T-helper 1 cell treated with Interleukin-12 subunit alpha and Interleukin-12 subunit beta and Interleukin-4 antibody, amounts not matched to agents 30 μg/mL and 1 μg/mL, for 36 hours (primary cell): ENCODE measurements at regions not wholly inside any gene's neighbourhood (a gene's known extent, or its start where the extent isn't known, plus 50 kb on each side); places are given as distances from the start of the nearest gene placed in this dataset.

Experiments used
- H3K27ac Mint-ChIP-seq: one replicate; pipeline ENCODE4 v1.8.0; 2021; ENCODE audit warnings: mild to moderate bottlenecking, mixed read lengths
- H3K27me3 Mint-ChIP-seq: one replicate; pipeline ENCODE4 v1.8.0; 2021; ENCODE audit warnings: low read depth, mixed read lengths
- H3K36me3 Mint-ChIP-seq: one replicate; pipeline ENCODE4 v1.8.0; 2021; ENCODE audit warnings: low read depth, mixed read lengths
- H3K4me1 Mint-ChIP-seq: one replicate; pipeline ENCODE4 v1.8.0; 2021; ENCODE audit warnings: low read depth, mixed read lengths
- H3K4me3 Mint-ChIP-seq: one replicate; pipeline ENCODE4 v1.8.0; 2021; ENCODE audit warnings: mild to moderate bottlenecking, moderate library complexity, mixed read lengths
- H3K9me3 Mint-ChIP-seq: one replicate; pipeline ENCODE4 v1.8.0; 2021; ENCODE audit warnings: mixed read lengths

GRCh38 chr3:124292329-124292728, 300.4 kb upstream of the ROPN1 start:
- Mint-ChIP-seq H3K27me3 (peaks cover 14% of the 10 kb centered on the region), H3K4me1 (no peaks in the 10 kb centered on the region), H3K27ac (no peak overlapping the region), H3K9me3 (no peaks in the 10 kb centered on the region), H3K4me3 (no peak overlapping the region), H3K36me3 (no peaks in the 10 kb centered on the region)

- H3K4me1 Mint-ChIP-seq, result no peaks in the 10 kb centered on the region
- peaks cover 13% of the 10 kb centered on the region for H3K27me3 Mint-ChIP-seq
- H3K36me3 Mint-ChIP-seq, result no peaks in the 10 kb centered on the region
- no peaks in the 10 kb centered on the region for H3K9me3 Mint-ChIP-seq
- no peak overlapping the region for H3K4me3 Mint-ChIP-seq
- no peak overlapping the region for H3K27ac Mint-ChIP-seq
These were observed 301.7 kb upstream of the ROPN1 start for GRCh38 chr3:124293584-124293983.

GRCh38 chr3:124295362-124295761, 303.4 kb upstream of the ROPN1 start:
- Mint-ChIP-seq H3K27ac (no peak overlapping the region), H3K27me3 (peaks cover 10% of the 10 kb centered on the region), H3K36me3 (no peaks in the 10 kb centered on the region), H3K9me3 (no peaks in the 10 kb centered on the region), H3K4me1 (no peaks in the 10 kb centered on the region), H3K4me3 (no peak overlapping the region)

- Mint-ChIP-seq H3K27ac (no peak overlapping the region), H3K27me3 (peaks cover 5% of the 10 kb centered on the region), H3K9me3 (no peaks in the 10 kb centered on the region), H3K36me3 (no peaks in the 10 kb centered on the region), H3K4me3 (no peak overlapping the region), H3K4me1 (no peaks in the 10 kb centered on the region)
These were observed 304.5 kb upstream of the ROPN1 start for GRCh38 chr3:124296406-124296805.

GRCh38 chr3:124297062-124297980, 305.4 kb upstream of the ROPN1 start:
- H3K4me3 Mint-ChIP-seq, result no peak overlapping the region
- no peaks in the 10 kb centered on the region for H3K4me1 Mint-ChIP-seq
- H3K27ac Mint-ChIP-seq, result no peak overlapping the region
- no peaks in the 10 kb centered on the region for H3K36me3 Mint-ChIP-seq
- no peaks in the 10 kb centered on the region for H3K9me3 Mint-ChIP-seq
- H3K27me3 Mint-ChIP-seq, result no peaks in the 10 kb centered on the region

- Mint-ChIP-seq H3K4me3 (no peak overlapping the region), H3K27me3 (no peaks in the 10 kb centered on the region), H3K9me3 (no peaks in the 10 kb centered on the region), H3K36me3 (no peaks in the 10 kb centered on the region), H3K4me1 (no peaks in the 10 kb centered on the region), H3K27ac (no peak overlapping the region)
These were observed 306.4 kb upstream of the ROPN1 start for GRCh38 chr3:124298301-124298700.

GRCh38 chr3:124298951-124299350, 307.0 kb upstream of the ROPN1 start:
- Mint-ChIP-seq H3K27ac (no peak overlapping the region), H3K4me3 (no peak overlapping the region), H3K4me1 (no peaks in the 10 kb centered on the region), H3K9me3 (no peaks in the 10 kb centered on the region), H3K27me3 (no peaks in the 10 kb centered on the region), H3K36me3 (no peaks in the 10 kb centered on the region)

- Mint-ChIP-seq H3K36me3 (no peaks in the 10 kb centered on the region), H3K4me3 (no peak overlapping the region), H3K27ac (no peak overlapping the region), H3K27me3 (no peaks in the 10 kb centered on the region), H3K9me3 (no peaks in the 10 kb centered on the region), H3K4me1 (no peaks in the 10 kb centered on the region)
These were observed 307.9 kb upstream of the ROPN1 start for GRCh38 chr3:124299831-124300230.

GRCh38 chr3:124300416-124300815, 308.5 kb upstream of the ROPN1 start:
- H3K9me3 Mint-ChIP-seq, result peaks cover under 1% of the 10 kb centered on the region
- H3K27ac Mint-ChIP-seq, result no peak overlapping the region
- no peaks in the 10 kb centered on the region for H3K4me1 Mint-ChIP-seq
- H3K4me3 Mint-ChIP-seq, result no peak overlapping the region
- no peaks in the 10 kb centered on the region for H3K36me3 Mint-ChIP-seq
- no peaks in the 10 kb centered on the region for H3K27me3 Mint-ChIP-seq

GRCh38 chr3:124303305-124303910, 311.5 kb upstream of the ROPN1 start:
- Mint-ChIP-seq H3K4me1 (no peaks in the 10 kb centered on the region), H3K9me3 (peaks cover 16% of the 10 kb centered on the region), H3K27ac (no peak overlapping the region), H3K4me3 (no peak overlapping the region), H3K36me3 (no peaks in the 10 kb centered on the region), H3K27me3 (no peaks in the 10 kb centered on the region)

GRCh38 chr3:124306665-124307064, 314.7 kb upstream of the ROPN1 start:
- H3K36me3 Mint-ChIP-seq, result no peaks in the 10 kb centered on the region
- no peaks in the 10 kb centered on the region for H3K4me1 Mint-ChIP-seq
- H3K9me3 Mint-ChIP-seq, result peaks cover 16% of the 10 kb centered on the region
- H3K4me3 Mint-ChIP-seq, result no peak overlapping the region
- peaks cover 1% of the 10 kb centered on the region for H3K27me3 Mint-ChIP-seq
- H3K27ac Mint-ChIP-seq, result no peak overlapping the region

- no peaks in the 10 kb centered on the region for H3K4me1 Mint-ChIP-seq
These were observed 321.7 kb upstream of the ROPN1 start for GRCh38 chr3:124313621-124314020.

GRCh38 chr3:124315215-124316033, 323.5 kb upstream of the ROPN1 start:
- no peak overlapping the region for H3K27ac Mint-ChIP-seq
- no peaks in the 10 kb centered on the region for H3K36me3 Mint-ChIP-seq
- H3K4me3 Mint-ChIP-seq, result no peak overlapping the region
- no peaks in the 10 kb centered on the region for H3K4me1 Mint-ChIP-seq
- H3K27me3 Mint-ChIP-seq, result peaks cover 2% of the 10 kb centered on the region
- H3K9me3 Mint-ChIP-seq, result no peaks in the 10 kb centered on the region

More at GRCh38 chr3:124313621-124314020, 321.7 kb upstream of the ROPN1 start:
- Mint-ChIP-seq H3K4me3 (no peak overlapping the region), H3K36me3 (no peaks in the 10 kb centered on the region), H3K27ac (no peak overlapping the region), H3K9me3 (no peaks in the 10 kb centered on the region), H3K27me3 (peaks cover 2% of the 10 kb centered on the region)

GRCh38 chr3:124316034-124316287, 324.0 kb upstream of the ROPN1 start:
- Mint-ChIP-seq H3K9me3 (no peaks in the 10 kb centered on the region), H3K4me1 (no peaks in the 10 kb centered on the region), H3K4me3 (no peak overlapping the region), H3K27me3 (peaks cover 2% of the 10 kb centered on the region), H3K27ac (no peak overlapping the region), H3K36me3 (no peaks in the 10 kb centered on the region)

- no peak overlapping the region for H3K27ac Mint-ChIP-seq
- H3K4me1 Mint-ChIP-seq, result no peaks in the 10 kb centered on the region
- H3K9me3 Mint-ChIP-seq, result no peaks in the 10 kb centered on the region
- H3K4me3 Mint-ChIP-seq, result no peak overlapping the region
- no peaks in the 10 kb centered on the region for H3K27me3 Mint-ChIP-seq
- no peaks in the 10 kb centered on the region for H3K36me3 Mint-ChIP-seq
These were observed 326.1 kb upstream of the ROPN1 start for GRCh38 chr3:124318014-124318413.
